ENCODE measurements at regions not wholly inside any gene's neighbourhood (a gene's known extent, or its start where the extent isn't known, plus 50 kb on each side); places are given as distances from the start of the nearest gene placed in this dataset.
"Not testable (repeated sequence)": the region's sequence is repeated elsewhere in the genome, so short reads cannot be mapped to it uniquely, and the experiment has no call there.

DNA sequence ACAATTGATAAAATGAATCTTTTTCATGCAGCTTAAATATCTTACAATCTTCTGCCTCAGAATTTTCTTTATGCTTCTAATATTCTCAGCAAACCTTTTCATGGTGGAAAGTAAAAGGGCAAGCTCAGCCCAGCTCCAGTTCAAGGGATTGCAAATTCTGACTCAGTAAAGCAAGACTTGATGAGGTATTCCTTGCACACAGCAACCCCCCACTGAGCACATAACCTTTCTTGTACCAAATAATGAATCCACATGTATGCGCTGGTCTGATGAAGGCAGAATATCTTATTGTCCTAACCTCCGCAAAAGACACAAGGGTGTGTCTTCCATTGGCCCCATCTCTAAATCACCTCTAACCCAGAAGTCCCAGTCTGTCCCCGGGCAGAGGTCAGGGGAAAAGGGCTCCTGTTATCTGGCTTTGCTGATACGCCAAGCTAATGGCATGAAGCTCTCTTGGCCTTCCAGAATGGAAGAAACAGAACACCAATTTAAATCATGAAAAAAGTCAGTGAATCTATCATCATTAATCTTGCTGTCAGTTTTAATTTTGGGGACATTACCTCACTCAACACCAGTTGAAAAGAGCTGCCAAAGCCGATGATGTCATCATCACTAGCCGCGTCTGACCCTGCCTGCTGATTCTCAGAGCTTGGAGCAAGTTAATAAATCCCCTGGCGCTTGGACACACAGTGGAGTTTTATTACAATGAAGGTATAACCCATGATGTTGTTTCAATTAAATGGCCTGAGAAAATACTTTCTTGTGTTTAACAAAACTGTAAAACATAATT lies 592.5 kb upstream of the CLINT1 start:
- intact Hi-C loops (cut with micrococcal nuclease) = no loop called here

DNA sequence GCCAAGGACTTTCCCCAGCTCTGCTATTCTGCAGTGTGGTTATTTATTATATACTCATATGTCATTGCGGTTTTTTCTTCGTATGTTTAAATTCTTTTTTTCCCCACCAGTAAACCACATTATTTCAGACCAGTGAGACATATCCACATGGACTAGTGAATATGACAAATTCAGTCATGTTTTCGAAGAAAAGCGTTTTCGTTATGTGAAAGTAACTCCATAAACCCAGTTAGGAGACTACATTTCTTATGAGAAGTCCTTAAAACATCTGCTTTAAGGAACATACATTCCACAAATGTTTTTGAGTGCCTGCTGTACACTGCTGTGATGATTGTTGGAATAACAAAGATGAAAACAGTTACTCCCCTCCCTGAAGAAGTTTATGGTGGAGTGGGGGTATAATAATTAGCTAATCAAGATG lies 591.8 kb upstream of the CLINT1 start:
- intact Hi-C loops (cut with micrococcal nuclease) = no loop called here

DNA sequence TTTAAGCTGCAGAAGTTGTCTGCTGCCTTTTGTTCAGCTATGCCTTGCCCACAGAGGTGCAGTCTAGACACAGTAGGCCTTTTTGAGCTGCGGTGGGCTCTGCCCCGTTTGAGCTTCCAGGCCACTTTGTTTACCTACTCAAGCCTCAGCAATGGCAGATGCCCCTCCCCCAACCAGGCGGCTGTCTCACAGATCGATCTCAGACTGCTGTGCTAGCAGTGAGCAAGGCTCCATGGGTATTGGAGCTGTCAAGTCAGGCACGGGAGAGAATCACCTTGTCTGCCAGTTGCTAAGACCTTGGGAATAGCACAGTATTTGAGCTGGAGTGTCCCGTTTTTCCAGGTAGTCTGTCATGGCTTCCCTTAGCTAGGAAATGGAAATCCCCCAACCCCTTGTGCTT lies 587.8 kb upstream of the CLINT1 start:
- intact Hi-C loops (cut with micrococcal nuclease) = not testable (repeated sequence)

DNA sequence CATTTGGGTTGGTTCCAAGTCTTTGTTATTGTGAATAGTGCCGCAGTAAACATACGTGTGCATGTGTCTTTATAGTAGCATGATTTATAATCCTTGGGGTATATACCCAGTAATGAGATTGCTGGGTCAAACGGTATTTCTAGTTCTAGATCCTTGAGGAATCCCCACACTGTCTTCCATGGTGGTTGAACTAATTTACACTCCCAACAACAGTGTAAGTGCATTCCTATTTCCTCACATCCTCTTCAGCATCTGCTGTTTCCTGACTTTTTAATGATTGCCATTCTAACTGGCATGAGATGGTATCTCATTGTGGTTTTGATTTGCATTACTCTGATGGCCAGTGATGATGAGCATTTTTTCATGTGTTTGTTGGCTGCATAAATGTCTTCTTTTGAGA lies 580.3 kb upstream of the CLINT1 start:
- intact Hi-C loops (cut with micrococcal nuclease) = not testable (repeated sequence)

DNA sequence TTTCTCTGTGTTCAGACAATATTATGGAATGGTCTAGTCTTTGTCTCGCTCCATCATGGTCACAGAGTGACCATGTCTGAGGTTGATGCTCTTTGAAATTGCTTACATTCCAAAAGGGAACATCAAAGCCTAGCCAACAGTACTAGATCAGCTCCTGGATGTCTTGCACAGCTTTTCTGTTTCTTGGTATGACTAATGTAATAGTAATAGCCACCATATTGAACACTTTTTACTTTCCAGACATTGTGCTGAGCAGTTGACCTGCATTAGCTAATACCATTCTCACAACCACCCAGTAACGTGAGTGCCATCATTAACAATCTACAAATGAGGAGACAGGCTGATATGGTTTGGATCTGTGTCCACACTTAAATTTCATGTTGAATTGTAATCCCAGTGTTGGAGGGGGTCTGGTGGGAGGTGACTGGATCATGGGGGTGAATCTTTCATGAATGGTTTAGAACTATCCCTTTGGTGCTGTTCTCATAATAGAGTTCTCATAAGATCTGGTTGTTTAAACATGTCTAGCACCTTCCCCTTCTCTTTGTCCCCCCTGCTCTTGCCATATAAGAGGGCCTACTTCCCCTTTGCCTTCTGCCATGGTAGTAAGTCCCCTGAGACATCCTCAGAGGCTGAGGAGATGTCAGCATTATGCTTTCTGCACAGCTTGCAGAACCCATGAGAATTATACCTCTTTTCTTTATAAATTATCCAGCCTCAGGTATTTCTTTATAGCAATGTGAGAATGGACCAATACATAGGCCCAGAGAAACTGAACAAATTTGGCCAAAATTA lies 577.5 kb upstream of the CLINT1 start:
- intact Hi-C loops (cut with micrococcal nuclease) = no loop called here

DNA sequence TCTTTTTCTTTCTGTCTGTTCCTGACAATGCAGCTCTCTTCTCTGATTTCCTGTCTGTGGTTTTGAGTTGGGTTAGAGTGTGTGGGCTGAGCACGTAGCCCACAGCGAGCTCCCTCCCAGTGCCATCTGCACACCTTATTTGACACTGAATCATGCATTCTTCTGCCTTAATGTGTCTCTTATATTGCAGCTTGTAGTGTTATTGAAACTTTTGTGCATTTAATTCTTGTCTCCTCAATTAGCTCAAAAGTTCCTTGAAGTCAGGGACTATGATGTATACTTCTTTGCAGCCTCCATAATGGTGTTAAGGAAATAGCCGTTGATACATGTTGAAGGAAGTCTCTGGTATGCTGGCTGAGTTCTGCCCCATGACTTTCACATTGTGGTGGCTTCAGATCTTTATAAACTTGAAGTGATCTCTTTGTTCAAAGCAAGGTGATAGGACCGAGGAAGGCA lies 576.2 kb upstream of the CLINT1 start:
- intact Hi-C loops (cut with micrococcal nuclease) = no loop called here

DNA sequence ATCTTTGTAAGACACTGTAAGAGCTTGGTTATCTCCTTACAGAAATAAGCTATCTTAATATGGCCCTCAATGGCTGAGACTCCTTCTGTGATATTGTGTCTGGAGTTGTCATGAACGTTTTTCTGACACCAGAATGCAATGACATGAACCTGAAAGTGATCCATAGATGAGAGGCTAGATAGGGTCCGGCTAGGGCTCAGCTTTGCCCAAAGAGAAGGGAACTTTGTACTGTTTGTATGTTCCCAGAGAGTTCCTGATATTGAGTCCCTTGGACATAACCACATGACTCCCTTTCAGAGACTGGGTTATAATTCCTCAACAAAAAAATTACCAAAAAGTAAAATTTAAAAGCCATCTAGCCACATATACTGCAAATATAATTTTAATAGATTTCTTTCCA lies 575.8 kb upstream of the CLINT1 start:
- intact Hi-C loops (cut with micrococcal nuclease) = no loop called here

DNA sequence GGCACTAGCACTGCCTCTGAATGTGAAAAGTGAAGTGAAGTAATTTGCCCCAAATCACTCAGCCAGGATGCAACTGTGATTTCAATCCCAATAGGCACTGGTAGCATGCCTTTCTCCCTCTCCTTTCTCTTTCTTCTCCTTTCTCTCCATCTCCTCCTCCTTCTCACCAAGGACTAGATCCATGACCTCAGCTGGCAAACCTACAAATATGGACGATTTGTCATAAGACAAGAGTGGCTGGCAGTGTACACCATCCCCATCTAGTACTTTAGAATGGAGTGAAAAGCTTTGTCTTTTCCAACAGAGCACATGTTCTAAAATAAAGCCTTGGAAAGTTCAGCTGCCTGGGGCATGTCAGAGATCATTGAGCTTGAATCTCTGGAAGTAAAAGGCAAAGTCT lies 574.7 kb upstream of the CLINT1 start:
- intact Hi-C loops (cut with micrococcal nuclease) = no loop called here

DNA sequence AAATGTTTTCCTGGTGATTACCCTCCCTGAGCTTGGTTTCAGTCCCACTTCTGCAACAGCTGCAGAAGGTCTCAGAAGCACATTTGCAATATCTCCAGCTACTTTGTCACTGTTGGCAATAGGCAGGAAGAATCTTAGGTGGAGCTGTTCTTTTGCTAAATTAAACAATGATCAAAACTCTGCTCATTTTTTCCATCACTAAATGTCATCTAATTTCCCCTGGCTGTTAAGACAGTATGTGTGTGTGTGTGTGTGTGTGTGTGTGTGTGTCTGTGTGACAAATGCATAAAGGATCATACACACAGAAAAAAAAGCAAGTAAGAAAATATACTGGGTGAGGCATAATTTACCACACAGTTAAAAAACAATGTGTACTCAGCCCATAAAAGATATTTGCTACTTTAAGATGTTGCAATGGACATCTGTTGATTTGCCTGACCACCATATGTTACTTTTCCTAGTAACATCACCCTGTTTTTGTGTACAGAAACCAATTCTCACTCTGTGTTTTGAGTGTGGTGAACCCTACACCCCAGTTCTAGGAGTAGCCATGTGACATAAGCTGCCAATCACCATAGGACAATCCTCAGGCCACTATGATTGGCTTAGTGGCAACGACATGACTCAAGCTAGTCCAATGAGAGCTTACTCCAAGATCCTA lies 572.6 kb upstream of the CLINT1 start:
- intact Hi-C loops (cut with micrococcal nuclease) = no loop called here

DNA sequence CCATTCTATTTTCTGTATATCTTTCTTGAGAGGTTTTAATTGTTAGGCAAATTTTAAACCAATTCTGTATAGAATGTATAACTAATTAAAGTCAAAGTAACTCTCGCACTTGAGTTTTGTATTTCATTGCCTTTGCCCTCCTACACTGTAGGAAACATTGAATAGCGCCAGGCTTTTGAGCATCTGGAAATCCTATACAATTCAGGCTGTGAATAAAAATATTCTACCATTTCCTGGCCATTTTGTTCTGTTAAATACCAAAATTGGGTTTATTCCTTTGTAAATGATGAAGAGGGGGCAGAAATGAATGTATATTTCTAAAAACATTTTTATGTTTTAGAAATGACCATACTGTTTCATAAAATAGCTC lies 571.8 kb upstream of the CLINT1 start:
- intact Hi-C loops (cut with micrococcal nuclease) = no loop called here

DNA sequence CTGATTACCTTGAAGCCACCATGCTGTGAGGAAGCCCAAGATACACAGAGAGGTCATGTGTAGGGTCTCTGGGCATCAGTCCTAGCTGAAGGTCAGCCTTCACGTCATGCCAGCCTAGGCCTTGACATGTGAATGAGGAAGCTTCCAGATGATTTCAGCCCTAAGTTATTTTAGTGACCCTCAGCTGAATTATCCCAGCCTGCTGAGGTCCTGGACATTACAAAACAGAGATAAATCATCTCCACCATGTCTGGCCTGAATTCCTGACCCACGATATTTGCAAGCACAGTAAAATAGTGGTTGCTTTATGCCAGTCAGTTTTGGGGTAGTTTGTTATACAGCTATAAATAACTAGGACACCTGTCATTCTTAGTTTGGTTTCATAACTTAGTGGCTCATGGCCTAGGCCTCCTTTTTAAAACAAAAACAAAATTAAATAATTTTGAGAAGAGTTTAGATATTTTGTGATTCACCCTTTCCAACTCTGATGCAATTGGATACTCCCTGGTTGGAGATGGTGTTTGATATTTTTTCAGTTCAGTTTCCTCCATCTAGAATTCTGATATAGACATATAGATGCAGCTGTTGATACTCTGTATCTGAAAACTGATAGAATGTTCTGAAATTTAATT lies 571.3 kb upstream of the CLINT1 start:
- intact Hi-C loops (cut with micrococcal nuclease) = no loop called here

DNA sequence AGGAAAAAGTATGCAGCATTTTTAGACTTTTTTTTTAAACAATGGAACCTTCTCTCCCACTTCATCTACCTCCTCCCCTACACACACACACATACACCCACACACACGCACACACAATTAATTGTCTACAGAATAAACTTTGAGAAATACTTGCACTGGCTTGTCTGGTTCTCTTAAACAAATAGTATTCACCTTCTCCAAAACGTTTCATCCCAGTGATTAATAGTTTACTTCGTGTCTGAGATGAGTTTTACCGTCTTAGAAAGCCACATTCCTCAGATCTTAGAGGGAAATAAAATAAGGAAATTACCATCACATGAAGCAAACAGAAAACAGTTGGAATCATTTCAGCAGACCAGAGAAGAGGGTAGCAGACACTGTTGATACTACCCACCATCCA lies 570.6 kb upstream of the CLINT1 start:
- intact Hi-C loops (cut with micrococcal nuclease) = no loop called here

DNA sequence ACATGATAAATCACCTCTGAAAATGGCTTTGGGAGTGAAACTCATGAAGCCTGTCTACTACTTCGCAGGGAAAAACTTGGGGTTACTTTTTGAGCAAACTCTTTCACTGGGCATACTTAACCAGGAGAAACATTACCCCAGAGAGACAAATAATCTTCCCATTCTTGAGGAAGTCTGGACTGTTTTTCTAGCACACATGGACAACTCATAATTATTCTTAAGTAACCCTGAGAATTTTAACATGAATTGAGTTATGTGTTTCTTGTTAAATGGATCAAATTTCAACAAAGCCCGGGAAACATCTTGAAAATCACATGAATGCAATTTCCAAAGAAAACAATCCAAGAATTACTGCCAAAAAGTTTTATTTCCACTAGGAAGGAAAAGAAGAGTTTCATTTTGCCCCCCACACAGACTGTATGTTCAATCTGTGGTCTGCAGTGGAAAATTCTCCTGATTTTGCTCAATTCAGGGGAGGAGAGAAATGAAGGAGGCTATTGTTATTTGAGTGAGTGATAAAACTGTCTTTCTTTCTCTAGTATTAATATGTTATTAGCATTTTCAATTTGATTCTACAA lies 564.8 kb upstream of the CLINT1 start:
- intact Hi-C loops (cut with micrococcal nuclease) = no loop called here

DNA sequence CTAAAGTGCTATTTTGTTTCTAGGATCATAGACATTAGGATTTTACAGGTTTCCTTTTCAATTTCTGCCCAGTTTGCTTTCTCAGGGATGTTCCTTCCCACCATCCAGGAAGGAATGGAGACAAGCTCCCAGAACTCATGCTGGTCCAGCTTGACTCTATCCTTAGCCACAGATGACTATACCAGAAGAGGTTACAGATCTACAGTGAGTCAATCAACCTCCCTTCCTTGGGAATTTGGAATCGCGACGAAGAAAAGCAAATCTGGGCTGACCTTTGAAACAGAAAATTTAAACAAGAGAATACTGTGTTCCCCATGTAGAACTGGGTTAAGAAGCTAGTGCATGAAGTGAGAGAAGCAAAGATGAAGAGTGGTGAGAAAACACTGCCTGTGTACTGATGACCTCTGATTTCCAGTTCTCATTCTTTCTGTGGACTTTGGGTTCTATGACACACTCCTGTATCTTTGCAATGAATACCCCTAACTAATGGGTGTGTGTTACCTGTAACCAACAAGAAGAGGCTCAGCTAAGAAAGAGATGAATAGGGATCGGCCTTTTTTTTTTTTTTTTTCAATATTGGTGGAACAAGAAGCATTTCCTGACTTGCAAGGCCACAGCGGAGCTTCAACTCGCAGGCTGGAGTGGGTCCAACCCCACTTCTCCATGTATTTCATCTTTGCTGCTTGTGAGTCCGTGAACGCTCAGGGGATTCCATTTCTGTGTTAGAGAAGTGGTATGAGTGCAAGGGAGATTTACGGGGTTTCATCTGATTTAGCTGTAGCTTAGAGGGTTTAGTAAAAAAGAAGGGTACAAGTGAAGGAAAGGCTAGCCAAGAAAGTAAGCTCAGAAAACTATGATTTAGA lies 563.9 kb upstream of the CLINT1 start:
- intact Hi-C loops (cut with micrococcal nuclease) = no loop called here

DNA sequence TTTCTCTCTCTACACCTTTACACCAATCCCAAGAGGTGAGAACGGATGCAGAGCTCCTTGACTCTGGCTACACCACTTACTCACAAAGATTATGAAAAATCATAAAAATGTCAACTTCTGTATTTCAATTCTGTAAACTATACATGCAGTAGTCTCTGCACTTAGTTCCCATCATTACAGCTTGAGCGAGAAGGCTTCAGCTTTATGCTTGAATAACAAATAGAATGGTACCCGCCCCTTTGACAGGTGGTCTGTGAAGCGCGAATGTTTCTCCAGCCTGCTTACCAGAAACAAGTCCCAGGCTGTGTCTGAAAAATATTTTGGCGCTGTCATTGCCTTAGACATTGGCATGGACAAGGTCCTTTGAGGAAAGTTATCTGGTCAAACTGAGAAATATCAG lies 562.4 kb upstream of the CLINT1 start:
- intact Hi-C loops (cut with micrococcal nuclease) = no loop called here

DNA sequence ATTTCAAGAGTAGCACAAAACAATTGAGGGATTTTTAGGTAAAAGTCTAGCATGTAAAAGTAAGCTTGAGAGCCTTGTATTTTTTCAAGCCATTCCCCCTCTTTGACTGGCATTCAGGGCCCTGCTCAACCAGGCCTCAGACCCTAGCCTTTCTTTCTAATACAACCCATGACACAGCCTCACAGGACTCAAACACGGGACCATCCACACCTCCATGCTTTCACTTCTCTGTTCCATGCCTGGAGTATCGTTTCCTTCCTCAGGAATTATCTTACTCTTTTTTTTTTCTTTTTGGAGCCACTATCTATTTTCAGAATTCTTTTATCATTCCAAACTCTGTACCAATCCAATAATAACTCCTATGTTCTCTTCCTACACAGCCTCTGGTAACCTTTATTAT lies 560.2 kb upstream of the CLINT1 start:
- intact Hi-C loops (cut with micrococcal nuclease) = no loop called here

DNA sequence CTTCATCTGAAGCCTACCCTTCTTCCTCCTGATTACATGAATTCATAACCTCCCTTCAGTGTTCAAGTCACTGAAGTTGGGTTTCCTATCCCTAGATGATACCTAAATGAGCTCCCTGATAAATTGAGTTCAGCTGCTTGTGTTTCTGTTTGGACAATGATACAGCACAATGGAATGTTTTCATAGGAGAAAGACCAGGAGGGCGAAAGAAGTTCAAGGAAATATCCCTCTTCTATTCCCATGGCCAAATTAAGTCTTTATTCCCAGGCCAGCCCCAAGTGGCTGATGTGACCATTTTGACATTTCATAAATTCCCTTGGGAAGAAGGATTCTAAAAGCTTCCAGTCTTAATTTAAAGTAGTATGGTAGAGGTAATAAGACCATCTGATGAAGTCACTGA lies 555.8 kb upstream of the CLINT1 start:
- intact Hi-C loops (cut with micrococcal nuclease) = no loop called here

DNA sequence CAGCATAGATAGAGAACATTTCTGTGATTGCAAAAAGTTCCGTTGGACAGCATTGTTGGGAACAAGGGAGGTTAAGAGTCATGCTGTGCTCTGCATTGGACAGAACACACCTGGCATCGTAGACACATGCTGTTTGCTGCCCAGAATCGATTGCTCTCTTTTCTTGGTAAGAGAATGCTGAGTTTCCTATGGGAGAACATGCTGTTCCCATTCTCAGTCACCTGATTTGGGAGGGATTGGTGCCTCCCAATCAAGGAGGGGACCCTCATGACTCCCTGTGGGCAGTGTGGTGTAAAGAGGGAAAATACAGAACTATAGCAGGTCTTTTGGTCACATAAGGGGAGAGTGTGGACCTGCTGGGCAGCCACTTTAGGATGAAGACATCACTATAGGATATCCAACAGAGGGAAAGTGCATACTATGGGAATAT lies 555.4 kb upstream of the CLINT1 start:
- intact Hi-C loops (cut with micrococcal nuclease) = no loop called here

DNA sequence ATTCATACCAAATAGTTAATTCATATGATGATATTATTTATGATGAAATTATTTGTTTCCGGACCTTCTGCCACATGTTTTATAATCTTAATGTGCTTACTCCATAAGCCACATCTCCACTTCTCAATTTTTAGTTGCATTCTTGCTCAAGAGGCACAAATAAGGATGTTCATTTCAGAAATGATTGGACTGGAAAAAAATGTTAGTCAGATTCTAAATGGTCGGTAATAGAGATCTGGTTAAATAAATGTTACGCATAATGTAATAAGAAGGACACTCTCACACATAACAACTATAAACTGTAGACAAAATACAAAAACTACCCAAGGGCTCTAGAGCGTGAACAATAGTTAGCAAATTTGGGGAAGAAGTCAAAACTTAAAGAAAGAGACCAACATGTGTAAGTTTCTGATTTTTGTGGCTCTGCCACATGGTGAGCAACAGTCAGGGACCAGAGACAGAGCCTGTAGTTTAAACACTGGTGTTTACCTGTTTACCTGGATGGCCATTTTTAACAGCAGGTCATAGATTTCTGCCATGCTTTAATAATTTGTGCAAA lies 554.3 kb upstream of the CLINT1 start:
- intact Hi-C loops (cut with micrococcal nuclease) = no loop called here

DNA sequence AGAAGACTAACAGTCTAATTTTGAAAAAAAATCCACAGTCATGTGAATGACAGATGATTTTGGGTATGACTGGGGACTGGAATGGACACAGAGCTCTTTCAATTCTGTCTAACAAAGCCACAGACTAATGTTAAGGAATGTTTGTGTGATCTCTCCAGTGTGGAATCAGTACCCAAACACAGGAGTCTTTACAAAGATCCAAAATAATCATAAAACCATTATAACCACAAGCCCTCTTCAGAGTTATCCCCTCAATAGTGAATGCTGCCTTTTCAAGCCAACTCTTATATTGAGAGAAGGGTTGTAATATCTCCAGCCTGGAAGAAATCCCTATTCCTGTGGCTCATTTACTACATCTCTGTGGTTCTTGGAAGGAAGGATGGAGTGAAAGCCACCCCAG lies 552.0 kb upstream of the CLINT1 start:
- intact Hi-C loops (cut with micrococcal nuclease) = no loop called here

Measured in T-helper 2 cell treated with Interferon-gamma antibody and Interleukin-4, amounts not matched to agents 100 ng/mL and 5 ng/mL, for 36 hours (primary cell).